HCT116 (cell line): ENCODE measurements at regions not wholly inside any gene's neighbourhood (a gene's known extent, or its start where the extent isn't known, plus 50 kb on each side); places are given as distances from the start of the nearest gene placed in this dataset.

Experiments
- ATAC-seq: fragments of 200-7000 bp; cut with Tn5 transposase; 2 replicates; pipeline ENCODE4 v1.9.1; 2020; ENCODE audit warnings: mild to moderate bottlenecking, moderate library complexity
- BruUV-seq: library from RNA; stranded (reverse); fragments of 400-500 nt; replicated peaks from 2 replicates; lab custom pipeline; 2021; lab: Mats Ljungman, UMichigan
- CTCF ChIA-PET: fragments of 300-600 bp; sonication (Branson Sonifier 250); formaldehyde crosslinking; loops from one replicate; lab custom pipeline; 2021; ENCODE audit warnings: antibody characterized with exemption; lab: Charles Lee
- POLR2A ChIA-PET: fragments of 300-600, 350-600 bp; sonication (Branson Sonifier 250); formaldehyde crosslinking; loops from one replicate; lab custom pipeline; 2021; ENCODE audit warnings: antibody characterized with exemption; lab: Charles Lee
- RAD21 ChIA-PET, 2 experiments: fragments of 300-600 bp; sonication (Branson Sonifier 250); formaldehyde crosslinking; loops; one replicate each; lab custom pipeline; 2023; ENCODE audit warnings: low total read pairs in 2 of 2; ENCODE audit not compliant: uncharacterized antibody in 2 of 2, unreplicated experiment in 2 of 2, low non-redundant PET in 1 of 2; lab: Charles Lee
- DNase-seq: peaks from one replicate; pipeline ENCODE4 v3.0.0-alpha.2; 2010; ENCODE audit warnings: low read depth, low spot score
- H2AFZ ChIP-seq: fragments of 200-600 bp; shearing (Covaris generic), sonication (generic); 2 replicates; pipeline ENCODE4 v1.6.1; 2017; ENCODE audit warnings: low read depth, mixed run types, mixed read lengths, antibody characterized with exemption, low read length; ENCODE audit not compliant: poor library complexity, severe bottlenecking
- H3K27ac ChIP-seq: 2 replicates; pipeline ENCODE4 v1.5.1; 2012; ENCODE audit warnings: low read depth, low read length
- H3K27me3 ChIP-seq: fragments of 200-600 bp; sonication (generic); 2 replicates; pipeline ENCODE4 v1.6.1; 2016; ENCODE audit warnings: mixed run types, low read length, mixed read lengths; ENCODE audit not compliant: insufficient read depth
- H3K36me3 ChIP-seq, 2 experiments: fragments of 200-500 bp in 1 of 2; fragments of 200-600 bp in 1 of 2; sonication (Bioruptor generic) in 1 of 2; sonication (generic) in 1 of 2; 2 replicates each; pipeline versions ENCODE4 v1.5.1 to v1.6.1; 2014 to 2016; ENCODE audit warnings: low read length in 2 of 2, inconsistent platforms in 1 of 2, mixed read lengths in 1 of 2, mixed run types in 1 of 2; ENCODE audit not compliant: insufficient read depth in 2 of 2, control insufficient read depth in 1 of 2
- H3K4me1 ChIP-seq, 2 experiments: fragments of 200-600 bp in 1 of 2; sonication (generic) in 1 of 2; 2 replicates each; pipeline versions ENCODE4 v1.5.1 to v1.6.1; 2012 to 2017; ENCODE audit warnings: low read length in 2 of 2, inconsistent platforms in 1 of 2, mild to moderate bottlenecking in 1 of 2, mixed read lengths in 1 of 2, mixed run types in 1 of 2, moderate library complexity in 1 of 2; ENCODE audit not compliant: insufficient read depth in 2 of 2, control insufficient read depth in 1 of 2
- H3K4me2 ChIP-seq: fragments of 200-600 bp; sonication (generic); 2 replicates; pipeline ENCODE4 v1.6.1; 2017; ENCODE audit warnings: mixed run types, low read length, mixed read lengths
- H3K4me3 ChIP-seq, 2 experiments: fragments of 200-600 bp in 1 of 2; sonication (generic) in 1 of 2; replicated peaks in 1 of 2; 2 replicates each; pipeline ENCODE4 v1.5.1; 2011 to 2016; ENCODE audit warnings: low read length in 2 of 2, control low read depth in 1 of 2, low read depth in 1 of 2, mild to moderate bottlenecking in 1 of 2, mixed read lengths in 1 of 2, mixed run types in 1 of 2
- H3K79me2 ChIP-seq: fragments of 200-600 bp; sonication (generic); 2 replicates; pipeline ENCODE4 v1.6.1; 2017; ENCODE audit warnings: mild to moderate bottlenecking, mixed run types, low read length, moderate library complexity, mixed read lengths; ENCODE audit not compliant: insufficient read depth
- H3K9ac ChIP-seq: fragments of 200-600 bp; sonication (generic); 2 replicates; pipeline ENCODE4 v1.6.1; 2016; ENCODE audit warnings: low read length, mixed read lengths
- H3K9me2 ChIP-seq: fragments of 200-600 bp; sonication (generic), shearing (Covaris generic); 2 replicates; pipeline ENCODE4 v1.6.1; 2017; ENCODE audit warnings: mixed run types, mild to moderate bottlenecking, moderate library complexity; ENCODE audit not compliant: insufficient read depth
- H3K9me3 ChIP-seq, 2 experiments: fragments of 200-500 bp in 1 of 2; fragments of 200-600 bp in 1 of 2; sonication (Bioruptor generic) in 1 of 2; sonication (generic) in 1 of 2; 2 replicates each; pipeline ENCODE4 v1.6.1; 2014 to 2017; ENCODE audit warnings: low read length in 2 of 2, mixed read lengths in 2 of 2, inconsistent platforms in 1 of 2, low read depth in 1 of 2, mild to moderate bottlenecking in 1 of 2, mixed run types in 1 of 2, moderate library complexity in 1 of 2; ENCODE audit not compliant: control insufficient read depth in 1 of 2, insufficient read depth in 1 of 2
- H4K20me1 ChIP-seq: fragments of 200-600 bp; sonication (generic), shearing (Covaris generic); 2 replicates; pipeline ENCODE4 v1.6.1; 2017; ENCODE audit warnings: mixed run types, mild to moderate bottlenecking, moderate library complexity; ENCODE audit not compliant: insufficient read depth
- CEBPB ChIP-seq: IDR thresholded peaks from 2 replicates; pipeline ENCODE4 v1.6.1; 2012; ENCODE audit warnings: low read depth
- JUND ChIP-seq: IDR thresholded peaks from 2 replicates; pipeline ENCODE4 v1.6.1; 2012
- POLR2A ChIP-seq: IDR thresholded peaks from 2 replicates; pipeline ENCODE4 v1.7.0; 2011; ENCODE audit warnings: borderline replicate concordance; ENCODE audit not compliant: insufficient read depth, insufficient read length; ENCODE audit errors: extremely low read depth
- POLR2AphosphoS5 ChIP-seq: IDR thresholded peaks from 2 replicates; pipeline ENCODE4 v1.6.1; 2011; ENCODE audit warnings: mild to moderate bottlenecking, low read depth, low read length, moderate library complexity
- SIN3A ChIP-seq: IDR thresholded peaks from 2 replicates; pipeline ENCODE4 v1.6.1; 2012; ENCODE audit warnings: low read depth
- SP1 ChIP-seq: IDR thresholded peaks from 2 replicates; pipeline ENCODE4 v1.6.1; 2012; ENCODE audit warnings: low read depth
- YY1 ChIP-seq: IDR thresholded peaks from 2 replicates; pipeline ENCODE4 v1.6.1; 2011; ENCODE audit warnings: low read length, low read depth, moderate library complexity, mild to moderate bottlenecking; ENCODE audit not compliant: insufficient replicate concordance; ENCODE audit errors: extremely low read depth
- intact Hi-C: fragments of 100-400 bp; cut with micrococcal nuclease; formaldehyde crosslinking; loops from 2 replicates; pipeline ENCODE4 v1.10.0; 2022
- TF ChIP-seq, protein P1 (sequence below): IDR thresholded peaks from 2 replicates; pipeline ENCODE4 v1.6.1; 2012
- TF ChIP-seq, protein P2 (sequence below): IDR thresholded peaks from 2 replicates; pipeline ENCODE4 v1.6.1; 2011; ENCODE audit warnings: mild to moderate bottlenecking, low read length, moderate library complexity; ENCODE audit not compliant: insufficient replicate concordance; ENCODE audit errors: extremely low read depth
- TF ChIP-seq, protein P3 (sequence below), 3 experiments: fragments of 200-600 bp in 1 of 3; sonication (generic) in 1 of 3; IDR thresholded peaks in 2 of 3; conservative IDR thresholded peaks in 1 of 3; 2 replicates each; pipeline ENCODE4 v1.5.1; 2012 to 2017; ENCODE audit warnings: low read depth in 2 of 3, low read length in 2 of 3, antibody characterized with exemption in 1 of 3, borderline replicate concordance in 1 of 3, control low read depth in 1 of 3, mild to moderate bottlenecking in 1 of 3, mixed read lengths in 1 of 3, mixed run types in 1 of 3, moderate library complexity in 1 of 3; ENCODE audit not compliant: insufficient read depth in 1 of 3

DNA sequence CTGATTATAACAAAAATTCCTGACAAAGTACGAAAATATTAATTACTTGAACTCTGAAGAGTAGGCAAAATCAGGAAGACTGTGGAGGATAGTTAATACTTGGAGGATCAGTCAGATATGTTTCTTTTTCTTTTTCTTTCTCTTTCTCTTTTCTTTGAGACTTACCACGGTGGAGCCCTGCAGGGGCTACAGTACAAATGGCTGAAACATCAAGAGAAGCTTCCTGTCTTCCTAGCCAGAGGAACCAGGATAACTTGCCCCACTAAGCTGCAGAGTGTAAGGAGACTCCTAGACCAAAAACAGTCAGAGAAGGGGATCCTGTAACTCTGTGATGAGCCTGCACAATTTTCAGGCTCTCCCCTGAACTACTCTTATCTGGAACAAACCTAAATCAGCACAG, 324.6 kb upstream of the TYRP1 start (continued):
- TF ChIP-seq, protein P1, sequence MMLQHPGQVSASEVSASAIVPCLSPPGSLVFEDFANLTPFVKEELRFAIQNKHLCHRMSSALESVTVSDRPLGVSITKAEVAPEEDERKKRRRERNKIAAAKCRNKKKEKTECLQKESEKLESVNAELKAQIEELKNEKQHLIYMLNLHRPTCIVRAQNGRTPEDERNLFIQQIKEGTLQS: no peak
- no peak for TF ChIP-seq CEBPB
- TF ChIP-seq JUND: no peak
- TF ChIP-seq POLR2A: no peak
- TF ChIP-seq POLR2AphosphoS5: no peak

DNA sequence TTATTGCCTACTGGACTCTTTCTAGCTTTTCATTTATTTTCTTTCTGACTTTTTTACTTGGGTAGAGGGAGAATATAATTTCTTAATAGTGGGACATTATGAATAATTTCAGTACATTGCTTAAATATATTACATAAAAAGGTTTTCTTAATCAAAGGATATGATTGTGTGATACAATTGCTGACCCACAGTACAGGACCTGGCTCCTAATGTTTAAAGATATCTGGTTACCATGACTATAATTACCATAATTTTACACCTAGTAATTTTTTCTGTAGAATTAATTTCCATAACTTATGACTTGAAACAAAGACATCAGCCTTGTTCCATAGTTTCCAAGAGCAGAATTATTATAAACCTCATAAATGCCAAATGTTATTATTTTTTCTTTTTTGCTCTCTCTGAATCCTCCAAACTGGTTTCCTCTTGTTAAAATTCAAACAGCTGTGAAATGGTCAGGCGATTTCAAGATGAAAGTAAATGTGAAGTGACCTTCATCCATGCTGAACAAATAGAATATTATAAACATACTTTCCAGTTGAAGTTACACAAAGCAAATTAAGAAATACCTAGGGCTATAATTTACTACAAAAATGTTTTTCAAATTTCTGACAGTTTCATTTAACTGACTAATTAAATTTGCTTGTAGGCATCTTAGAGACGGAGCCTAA, 301.2 kb upstream of the TYRP1 start:
- DNase-seq: no peak
- TF ChIP-seq, protein P2, sequence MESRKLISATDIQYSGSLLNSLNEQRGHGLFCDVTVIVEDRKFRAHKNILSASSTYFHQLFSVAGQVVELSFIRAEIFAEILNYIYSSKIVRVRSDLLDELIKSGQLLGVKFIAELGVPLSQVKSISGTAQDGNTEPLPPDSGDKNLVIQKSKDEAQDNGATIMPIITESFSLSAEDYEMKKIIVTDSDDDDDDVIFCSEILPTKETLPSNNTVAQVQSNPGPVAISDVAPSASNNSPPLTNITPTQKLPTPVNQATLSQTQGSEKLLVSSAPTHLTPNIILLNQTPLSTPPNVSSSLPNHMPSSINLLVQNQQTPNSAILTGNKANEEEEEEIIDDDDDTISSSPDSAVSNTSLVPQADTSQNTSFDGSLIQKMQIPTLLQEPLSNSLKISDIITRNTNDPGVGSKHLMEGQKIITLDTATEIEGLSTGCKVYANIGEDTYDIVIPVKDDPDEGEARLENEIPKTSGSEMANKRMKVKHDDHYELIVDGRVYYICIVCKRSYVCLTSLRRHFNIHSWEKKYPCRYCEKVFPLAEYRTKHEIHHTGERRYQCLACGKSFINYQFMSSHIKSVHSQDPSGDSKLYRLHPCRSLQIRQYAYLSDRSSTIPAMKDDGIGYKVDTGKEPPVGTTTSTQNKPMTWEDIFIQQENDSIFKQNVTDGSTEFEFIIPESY: no peak
- TF ChIP-seq SIN3A: no peak
- no peak for TF ChIP-seq SP1
- TF ChIP-seq YY1: no peak
- TF ChIP-seq, protein P3, sequence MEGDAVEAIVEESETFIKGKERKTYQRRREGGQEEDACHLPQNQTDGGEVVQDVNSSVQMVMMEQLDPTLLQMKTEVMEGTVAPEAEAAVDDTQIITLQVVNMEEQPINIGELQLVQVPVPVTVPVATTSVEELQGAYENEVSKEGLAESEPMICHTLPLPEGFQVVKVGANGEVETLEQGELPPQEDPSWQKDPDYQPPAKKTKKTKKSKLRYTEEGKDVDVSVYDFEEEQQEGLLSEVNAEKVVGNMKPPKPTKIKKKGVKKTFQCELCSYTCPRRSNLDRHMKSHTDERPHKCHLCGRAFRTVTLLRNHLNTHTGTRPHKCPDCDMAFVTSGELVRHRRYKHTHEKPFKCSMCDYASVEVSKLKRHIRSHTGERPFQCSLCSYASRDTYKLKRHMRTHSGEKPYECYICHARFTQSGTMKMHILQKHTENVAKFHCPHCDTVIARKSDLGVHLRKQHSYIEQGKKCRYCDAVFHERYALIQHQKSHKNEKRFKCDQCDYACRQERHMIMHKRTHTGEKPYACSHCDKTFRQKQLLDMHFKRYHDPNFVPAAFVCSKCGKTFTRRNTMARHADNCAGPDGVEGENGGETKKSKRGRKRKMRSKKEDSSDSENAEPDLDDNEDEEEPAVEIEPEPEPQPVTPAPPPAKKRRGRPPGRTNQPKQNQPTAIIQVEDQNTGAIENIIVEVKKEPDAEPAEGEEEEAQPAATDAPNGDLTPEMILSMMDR (IDR thresholded peaks at IDR 0.05 in 2 of 3, conservative IDR thresholded peaks at IDR 0.05 in 1 of 3; ENCODE audit: borderline replicate concordance in 1 of 3, insufficient read depth in 1 of 3, low read depth in 2 of 3, low read length in 2 of 3): no peak
- no peak for TF ChIP-seq JUND
- TF ChIP-seq CEBPB: no peak
- Histone ChIP-seq H3K4me2 (no peak overlapping the region), H2AFZ (no peak overlapping the region), H3K36me3 (no peaks in the 10 kb centered on the region), H3K27ac (no peak overlapping the region), H3K79me2 (no peaks in the 10 kb centered on the region), H3K9me3 (peaks cover 0 to 3% of the 10 kb centered on the region in 2 experiments; a peak in 3 of 4 replicates), H3K4me3 (no peak overlapping the region), H4K20me1 (no peaks in the 10 kb centered on the region), H3K4me1 (no peaks in the 10 kb centered on the region), H3K9ac (no peak overlapping the region), H3K27me3 (no peaks in the 10 kb centered on the region), H3K9me2 (no peaks in the 10 kb centered on the region)
- ChIA-PET CTCF (no interaction called here), POLR2A (no interaction called here), RAD21 (no interaction called here)
- BruUV-seq: no TSS peak
- intact Hi-C loops: no loop called here
- no peak for ATAC-seq
